HUES6 (cell line): ENCODE measurements at regions not wholly inside any gene's neighbourhood (a gene's known extent, or its start where the extent isn't known, plus 50 kb on each side); places are given as distances from the start of the nearest gene placed in this dataset.

Experiments
- H3K27ac ChIP-seq: 2 replicates; pipeline ENCODE4 v1.7.0; 2013; ENCODE audit warnings: low read depth, mild to moderate bottlenecking, low read length, inconsistent platforms
- H3K27me3 ChIP-seq: 2 replicates; pipeline ENCODE4 v1.6.1; 2013; ENCODE audit warnings: low read length; ENCODE audit not compliant: control insufficient read depth, insufficient read depth
- H3K36me3 ChIP-seq: 2 replicates; pipeline ENCODE4 v1.6.1; 2013; ENCODE audit warnings: low read length; ENCODE audit not compliant: control insufficient read depth, insufficient read depth
- H3K4me1 ChIP-seq: 2 replicates; pipeline ENCODE4 v1.6.1; 2013; ENCODE audit warnings: low read length; ENCODE audit not compliant: control insufficient read depth, insufficient read depth
- H3K4me3 ChIP-seq: 2 replicates; pipeline ENCODE4 v1.5.1; 2013; ENCODE audit warnings: low read depth, low read length
- H3K9ac ChIP-seq: one replicate; pipeline ENCODE4 v1.6.1; 2013; ENCODE audit warnings: mild to moderate bottlenecking, low read length
- H3K9me3 ChIP-seq: 2 replicates; pipeline ENCODE4 v1.6.1; 2013; ENCODE audit warnings: low read depth, low read length; ENCODE audit not compliant: control insufficient read depth, insufficient read depth

DNA sequence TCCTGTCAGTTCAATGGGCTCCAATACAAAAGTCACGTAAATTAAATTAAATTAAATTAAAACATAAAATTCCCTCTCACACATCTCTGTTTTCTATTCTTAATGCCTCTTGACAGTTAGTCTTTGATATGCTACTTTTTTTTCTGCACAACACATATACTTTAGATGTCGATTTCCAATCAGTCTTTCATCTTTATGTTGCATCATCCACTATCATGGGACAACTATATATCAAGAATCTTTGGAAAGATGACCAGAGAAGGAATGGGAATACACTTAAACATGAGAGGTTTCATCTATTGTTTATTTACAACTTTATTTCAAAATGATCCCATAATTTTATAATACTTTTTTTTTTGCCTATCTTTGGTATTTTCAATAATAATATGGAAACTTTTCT is 733.3 kb upstream of the FANCL start:
- Histone ChIP-seq H3K27me3 (no peaks in the 10 kb centered on the region), H3K4me3 (no peak overlapping the region), H3K9ac (no peak overlapping the region), H3K4me1 (peaks cover 44% of the 10 kb centered on the region), H3K36me3 (no peaks in the 10 kb centered on the region), H3K27ac (no peak overlapping the region), H3K9me3 (no peaks in the 10 kb centered on the region)

DNA sequence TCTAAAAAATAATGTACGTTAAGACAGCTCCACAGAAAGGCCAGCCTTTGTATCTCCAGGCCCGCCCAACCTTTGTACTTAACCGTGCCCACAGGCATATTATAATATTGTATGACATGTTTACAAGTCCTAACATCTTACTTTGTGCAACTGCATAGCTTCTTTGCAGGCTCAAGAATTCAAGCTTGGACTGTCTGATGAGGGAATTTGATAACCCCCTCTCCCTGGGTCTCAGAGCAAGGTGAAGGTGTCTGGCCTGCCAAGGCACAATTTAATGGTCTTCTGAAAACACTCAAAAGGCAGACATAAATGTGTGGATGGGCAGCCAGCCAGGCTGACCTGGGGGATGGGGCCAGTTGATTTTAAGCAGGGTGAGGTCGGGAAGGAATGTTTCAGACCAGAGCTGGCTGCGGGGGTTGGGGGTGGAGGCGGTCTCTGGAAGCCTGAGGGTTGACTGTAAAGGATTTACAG is 732.7 kb upstream of the FANCL start:
- H3K36me3 ChIP-seq = no peaks in the 10 kb centered on the region
- no peaks in the 10 kb centered on the region for H3K9me3 ChIP-seq
- no peaks in the 10 kb centered on the region for H3K27me3 ChIP-seq
- H3K4me3 ChIP-seq = no peak overlapping the region
- H3K4me1 ChIP-seq = peaks cover 44% of the 10 kb centered on the region
- no peak overlapping the region for H3K9ac ChIP-seq
- no peak overlapping the region for H3K27ac ChIP-seq

GRCh38 chr2:58972737-58973136 is 731.6 kb upstream of the FANCL start:
- H3K4me3 ChIP-seq = no peak overlapping the region
- H3K27me3 ChIP-seq = no peaks in the 10 kb centered on the region
- no peak overlapping the region for H3K9ac ChIP-seq
- H3K4me1 ChIP-seq = peaks cover 44% of the 10 kb centered on the region
- no peaks in the 10 kb centered on the region for H3K36me3 ChIP-seq
- H3K27ac ChIP-seq = no peak overlapping the region
- no peaks in the 10 kb centered on the region for H3K9me3 ChIP-seq

- Histone ChIP-seq H3K9me3 (no peaks in the 10 kb centered on the region), H3K27ac (no peak overlapping the region), H3K4me3 (no peak overlapping the region), H3K27me3 (no peaks in the 10 kb centered on the region), H3K36me3 (no peaks in the 10 kb centered on the region), H3K9ac (no peak overlapping the region), H3K4me1 (peaks cover 40% of the 10 kb centered on the region)
Measured at GRCh38 chr2:58971511-58972360, 730.6 kb upstream of the FANCL start.

DNA sequence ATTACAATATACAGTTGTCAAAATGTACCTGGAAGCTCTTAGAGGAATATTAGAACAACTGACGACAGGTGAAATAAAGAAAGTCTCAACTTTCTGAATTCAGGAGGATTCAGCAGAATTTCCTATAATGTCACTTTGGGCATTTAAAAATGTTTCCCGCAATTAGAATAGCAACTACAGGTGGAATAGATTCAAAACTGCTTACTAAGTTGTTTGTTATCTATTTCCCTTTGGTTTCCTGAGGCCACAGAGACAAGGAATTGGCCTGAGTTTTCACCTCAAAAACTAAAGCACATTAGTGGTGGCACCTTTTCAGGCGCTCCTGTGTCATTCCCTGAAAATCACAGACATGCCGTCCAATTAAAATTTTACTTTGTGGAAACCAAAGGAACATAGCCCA is 729.2 kb upstream of the FANCL start:
- Histone ChIP-seq H3K9me3 (no peaks in the 10 kb centered on the region), H3K4me1 (peaks cover 27% of the 10 kb centered on the region), H3K9ac (no peak overlapping the region), H3K27me3 (no peaks in the 10 kb centered on the region), H3K4me3 (no peak overlapping the region), H3K27ac (no peak overlapping the region), H3K36me3 (no peaks in the 10 kb centered on the region)

DNA sequence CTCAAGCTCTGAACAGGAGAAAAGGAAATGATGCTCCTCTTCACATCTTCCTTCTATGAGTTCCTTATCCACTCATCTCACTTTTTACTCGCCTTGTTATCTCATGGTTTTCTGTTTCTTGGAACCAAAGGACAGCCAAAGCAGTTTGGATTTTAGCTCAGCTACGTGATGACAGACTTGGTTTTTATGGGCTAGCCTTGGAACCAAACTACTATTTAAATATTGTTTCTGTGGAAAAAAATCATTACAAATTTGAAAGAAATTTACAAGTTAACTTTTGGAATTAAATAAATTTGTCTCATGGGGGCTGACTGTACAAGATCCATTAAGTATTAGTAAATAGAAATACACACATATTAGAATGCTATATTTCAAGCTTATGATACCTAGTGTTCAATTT is 727.8 kb upstream of the FANCL start:
- H3K4me1 ChIP-seq = peaks cover 12% of the 10 kb centered on the region
- H3K36me3 ChIP-seq = no peaks in the 10 kb centered on the region
- H3K27me3 ChIP-seq = no peaks in the 10 kb centered on the region
- no peak overlapping the region for H3K9ac ChIP-seq
- H3K9me3 ChIP-seq = no peaks in the 10 kb centered on the region
- H3K4me3 ChIP-seq = no peak overlapping the region
- no peak overlapping the region for H3K27ac ChIP-seq

GRCh38 chr2:58967736-58968135 is 726.6 kb upstream of the FANCL start:
- H3K9me3 ChIP-seq = no peaks in the 10 kb centered on the region
- no peak overlapping the region for H3K27ac ChIP-seq
- no peaks in the 10 kb centered on the region for H3K27me3 ChIP-seq
- H3K36me3 ChIP-seq = no peaks in the 10 kb centered on the region
- peaks cover 8% of the 10 kb centered on the region for H3K4me1 ChIP-seq
- H3K9ac ChIP-seq = no peak overlapping the region
- H3K4me3 ChIP-seq = no peak overlapping the region

- no peak overlapping the region for H3K4me3 ChIP-seq
- H3K27me3 ChIP-seq = no peaks in the 10 kb centered on the region
- H3K9ac ChIP-seq = no peak overlapping the region
- no peaks in the 10 kb centered on the region for H3K4me1 ChIP-seq
- no peaks in the 10 kb centered on the region for H3K36me3 ChIP-seq
- no peak overlapping the region for H3K27ac ChIP-seq
- H3K9me3 ChIP-seq = no peaks in the 10 kb centered on the region
Measured at GRCh38 chr2:58965602-58966001, 724.5 kb upstream of the FANCL start.

GRCh38 chr2:58959996-58960395 is 718.9 kb upstream of the FANCL start:
- H3K4me3 ChIP-seq = no peak overlapping the region
- H3K27ac ChIP-seq = no peak overlapping the region
- peaks cover 14% of the 10 kb centered on the region for H3K4me1 ChIP-seq
- no peaks in the 10 kb centered on the region for H3K9me3 ChIP-seq
- H3K36me3 ChIP-seq = no peaks in the 10 kb centered on the region
- no peak overlapping the region for H3K9ac ChIP-seq
- H3K27me3 ChIP-seq = no peaks in the 10 kb centered on the region

DNA sequence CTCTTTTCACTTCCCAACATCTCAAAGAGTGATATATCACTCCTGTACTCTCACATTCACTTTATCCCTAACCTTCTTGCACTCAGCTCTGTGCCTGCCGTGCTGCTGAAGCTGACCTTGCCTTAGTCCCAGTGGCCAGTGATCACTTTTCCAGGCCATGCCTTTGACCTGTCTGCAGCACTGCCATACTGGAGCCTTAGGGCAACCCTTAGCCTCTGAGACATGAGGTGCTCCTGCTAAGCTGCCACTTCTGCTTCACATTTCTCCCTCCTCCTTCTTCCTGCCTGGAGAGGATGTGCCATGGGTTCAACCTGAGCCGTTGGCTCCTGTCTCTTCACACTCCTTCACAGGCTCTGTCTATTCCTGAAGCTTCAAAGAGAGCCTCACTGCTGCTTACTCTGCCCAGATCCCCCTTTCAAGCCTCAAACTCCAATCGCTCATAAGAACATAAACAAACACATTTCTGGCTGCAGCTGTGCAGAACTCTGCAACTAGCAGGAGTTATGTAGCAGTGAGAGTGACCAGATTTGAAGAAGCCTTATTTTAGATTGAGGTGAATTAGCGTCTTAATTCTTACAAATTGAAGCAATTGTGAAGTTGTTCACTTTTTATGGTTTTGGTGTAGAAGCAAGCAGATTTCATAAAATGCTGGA is 716.2 kb upstream of the FANCL start:
- Histone ChIP-seq H3K9me3 (no peaks in the 10 kb centered on the region), H3K36me3 (no peaks in the 10 kb centered on the region), H3K4me1 (peaks cover 35% of the 10 kb centered on the region), H3K4me3 (no peak overlapping the region), H3K27ac (no peak overlapping the region), H3K27me3 (no peaks in the 10 kb centered on the region), H3K9ac (no peak overlapping the region)

- no peak overlapping the region for H3K27ac ChIP-seq
- H3K4me3 ChIP-seq = no peak overlapping the region
- no peak overlapping the region for H3K9ac ChIP-seq
- no peaks in the 10 kb centered on the region for H3K9me3 ChIP-seq
- no peaks in the 10 kb centered on the region for H3K36me3 ChIP-seq
- no peaks in the 10 kb centered on the region for H3K27me3 ChIP-seq
- peaks cover 35% of the 10 kb centered on the region for H3K4me1 ChIP-seq
Measured at GRCh38 chr2:58954880-58955385, 713.8 kb upstream of the FANCL start.
